Left renal pelvis (tissue), 4 donors: ENCODE measurements at regions not wholly inside any gene's neighbourhood (a gene's known extent, or its start where the extent isn't known, plus 50 kb on each side); places are given as distances from the start of the nearest gene placed in this dataset.
"Not testable (repeated sequence)": the region's sequence is repeated elsewhere in the genome, so short reads cannot be mapped to it uniquely, and the experiment has no call there.

ENCODE experiments used
- DNase-seq, 4 donors: peaks; one replicate each; pipeline ENCODE4 v3.0.0-alpha.2; 2013; ENCODE audit warnings: low read depth in 4 of 4, low spot score in 3 of 4

DNA sequence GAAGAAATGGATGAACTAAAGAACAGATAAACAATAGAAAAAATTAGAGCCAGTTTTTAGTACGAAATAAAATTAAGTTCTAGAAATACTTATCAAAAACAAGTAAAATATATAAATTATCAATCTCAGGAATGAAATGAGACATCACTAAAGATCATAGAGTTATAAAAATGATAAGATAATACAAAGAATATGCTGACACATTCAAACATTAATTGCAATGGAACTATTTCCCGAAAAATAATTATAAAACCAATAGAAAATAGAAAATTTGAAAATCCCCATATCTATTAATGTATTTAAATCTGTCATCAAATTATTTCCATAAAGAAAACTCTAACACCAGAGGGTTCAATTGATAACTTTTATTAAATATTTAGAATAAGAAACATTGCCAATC is 458.1 kb upstream of the MBL2 start:
- no peak for DNase-seq

DNA sequence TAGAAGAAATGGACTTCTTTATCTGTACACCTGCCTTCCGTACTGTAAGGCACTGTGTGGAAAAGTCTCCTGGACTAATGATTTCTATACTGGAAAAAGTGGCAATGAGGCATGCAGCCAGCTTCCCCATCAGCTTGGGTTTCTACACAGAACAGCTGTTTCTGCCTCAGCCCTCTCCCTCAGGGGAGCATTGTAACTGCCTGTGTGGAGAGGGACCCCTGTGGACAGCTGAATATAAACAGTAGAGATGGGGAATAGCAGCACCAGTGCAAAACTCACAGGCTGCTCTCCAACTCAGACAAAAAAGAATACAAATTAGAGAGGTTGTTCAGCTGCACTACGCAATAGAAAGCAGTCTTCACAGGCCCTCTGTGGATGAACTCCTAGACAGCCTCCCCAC is 451.3 kb upstream of the MBL2 start:
- peak in 2 of 4 donors; percentile 5 to 33 for DNase-seq

DNA sequence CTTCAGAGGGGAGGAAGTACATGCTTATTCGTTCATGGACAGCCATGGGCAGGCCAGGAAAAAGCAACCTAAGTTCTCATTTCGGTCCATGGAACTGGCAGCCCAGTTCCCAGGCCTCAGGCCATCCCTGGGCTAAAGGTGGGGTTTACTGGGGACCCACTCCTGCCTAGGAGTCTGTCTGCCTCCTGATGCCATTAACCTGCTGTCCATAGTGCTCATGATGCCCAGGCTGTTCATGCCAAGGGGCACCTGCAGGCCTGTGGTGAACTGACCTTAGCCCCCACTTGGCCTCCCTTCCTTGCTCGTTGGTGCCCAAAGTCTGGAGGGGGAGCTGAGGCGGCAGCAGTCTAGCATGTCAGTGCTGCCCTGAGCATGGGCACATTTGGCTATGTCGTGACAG is 450.2 kb upstream of the MBL2 start:
- DNase-seq, result no peak

DNA sequence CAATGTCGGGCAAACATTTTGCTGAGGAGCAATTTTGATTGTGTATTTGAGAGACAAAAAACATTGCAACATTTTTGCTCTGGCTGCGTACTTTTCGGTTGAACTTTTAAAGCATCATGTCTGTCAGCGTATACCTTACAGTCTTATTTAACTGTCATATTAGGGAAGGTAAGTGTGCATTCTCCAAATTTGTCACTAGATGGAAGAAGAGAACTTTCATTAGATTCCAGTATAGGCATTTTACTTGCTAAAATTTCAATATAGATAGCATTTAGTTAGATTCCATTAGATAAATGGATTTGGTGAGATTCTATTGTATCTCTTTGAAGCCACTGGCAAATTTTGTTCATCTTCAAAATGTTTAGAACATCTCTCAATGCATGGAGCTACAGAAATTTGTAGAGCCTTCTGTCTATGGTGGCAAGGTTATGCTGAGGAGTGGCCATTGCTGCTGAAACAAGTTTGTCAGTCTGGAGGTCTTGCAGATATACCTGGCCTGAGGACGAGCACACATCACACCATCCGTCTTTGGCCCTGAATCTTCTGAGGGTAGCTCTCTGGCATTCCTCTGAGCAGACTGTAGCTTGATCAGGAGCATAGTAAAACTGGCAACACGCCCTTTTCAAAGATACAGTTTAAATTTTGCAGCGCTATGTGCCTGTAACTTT is 437.5 kb upstream of the MBL2 start:
- DNase-seq, result peak; percentile 16 to 46 (median 22)

DNA sequence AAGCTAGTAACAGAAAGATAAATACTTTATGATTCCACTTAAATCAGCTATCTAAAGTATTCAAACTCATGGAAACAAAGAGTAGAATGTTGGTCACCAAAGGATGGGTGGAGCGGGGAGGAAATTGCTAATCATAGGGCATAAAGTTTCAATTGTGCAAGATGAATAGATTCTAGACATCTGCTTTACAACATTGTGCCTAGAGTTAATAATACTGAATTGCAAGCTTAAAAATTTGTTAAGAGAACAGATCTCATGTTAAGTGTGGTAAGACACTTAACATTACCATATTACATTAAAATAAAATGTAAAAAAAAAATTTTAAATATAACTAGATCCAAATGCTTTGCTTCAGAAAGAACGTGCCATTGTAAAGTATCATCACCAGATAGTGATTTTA is 411.1 kb upstream of the MBL2 start:
- no peak for DNase-seq

DNA sequence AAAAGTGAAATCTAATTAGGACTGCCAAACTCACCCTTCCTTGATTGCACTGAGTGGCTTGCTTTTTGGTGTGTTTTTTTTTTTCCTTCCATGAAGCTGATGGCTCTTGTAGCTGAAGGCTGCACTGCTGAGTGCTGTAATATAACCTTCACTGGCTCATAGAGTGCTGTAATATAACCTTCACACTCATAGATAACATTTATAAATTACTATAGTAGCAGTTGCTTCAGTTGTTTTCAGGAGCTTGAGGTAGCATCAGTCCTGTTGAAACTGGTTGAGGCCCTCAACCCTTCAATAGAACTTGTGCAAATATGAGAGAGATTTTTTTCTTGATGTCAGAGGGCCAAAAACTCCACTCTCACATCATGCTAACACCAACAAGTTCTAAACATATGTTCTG is 404.9 kb upstream of the MBL2 start:
- DNase-seq, result no peak

DNA sequence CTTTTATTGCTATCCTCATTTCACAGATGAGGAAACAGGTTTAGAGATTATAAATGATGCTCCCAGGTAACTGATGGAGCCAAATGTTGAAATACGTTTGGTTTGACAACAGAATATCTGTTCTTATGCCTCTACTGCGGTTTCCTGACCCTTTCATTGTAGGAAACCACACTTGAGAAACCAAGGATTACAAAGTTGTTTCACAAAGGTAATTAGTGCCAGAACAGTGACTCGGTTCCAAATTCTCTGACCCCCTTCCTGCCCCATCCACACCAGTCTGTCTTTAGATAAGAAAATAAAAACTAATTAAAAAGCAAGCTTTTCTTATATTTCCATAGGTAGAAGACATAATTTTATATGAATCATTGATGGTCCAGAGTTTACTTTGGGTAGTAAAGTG is 393.7 kb upstream of the MBL2 start:
- no peak for DNase-seq

DNA sequence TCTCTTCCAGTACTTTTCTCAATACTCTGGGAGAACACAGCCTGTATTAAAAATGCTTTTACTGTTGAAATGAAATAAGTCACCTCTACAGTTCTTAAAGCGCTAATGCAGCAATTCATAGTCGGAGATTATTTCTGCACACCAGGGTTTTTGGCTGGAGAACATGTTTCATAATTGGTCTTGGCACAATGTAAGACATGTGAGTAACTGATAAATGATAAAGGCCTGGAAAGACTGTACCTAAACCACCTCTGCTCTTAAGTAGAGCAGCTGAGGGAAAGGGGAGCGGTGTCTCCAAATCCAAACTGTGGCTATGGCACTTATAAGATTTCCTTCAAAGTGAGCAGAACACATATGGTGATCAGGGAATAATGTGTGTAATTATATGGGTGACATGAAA is 390.3 kb upstream of the MBL2 start:
- DNase-seq, result no peak

DNA sequence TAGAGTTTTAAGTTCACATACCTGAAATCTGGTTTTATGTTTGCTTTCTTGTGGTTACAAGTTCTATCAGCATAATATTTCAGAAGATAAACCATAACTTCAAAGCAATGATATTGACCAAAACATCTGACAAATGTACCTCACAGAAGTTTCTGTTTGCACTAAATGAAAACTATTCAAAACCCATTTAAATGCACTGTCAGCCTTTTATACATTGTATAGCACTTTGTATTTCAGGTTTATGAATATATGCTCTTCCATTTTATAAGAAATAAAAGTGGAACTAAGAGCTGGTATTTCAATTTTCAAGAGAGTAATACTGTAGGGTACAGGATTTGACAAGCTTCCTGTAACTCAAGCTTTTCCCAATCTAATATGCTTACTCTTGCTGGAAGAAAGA is 388.6 kb upstream of the MBL2 start:
- DNase-seq, result no peak

DNA sequence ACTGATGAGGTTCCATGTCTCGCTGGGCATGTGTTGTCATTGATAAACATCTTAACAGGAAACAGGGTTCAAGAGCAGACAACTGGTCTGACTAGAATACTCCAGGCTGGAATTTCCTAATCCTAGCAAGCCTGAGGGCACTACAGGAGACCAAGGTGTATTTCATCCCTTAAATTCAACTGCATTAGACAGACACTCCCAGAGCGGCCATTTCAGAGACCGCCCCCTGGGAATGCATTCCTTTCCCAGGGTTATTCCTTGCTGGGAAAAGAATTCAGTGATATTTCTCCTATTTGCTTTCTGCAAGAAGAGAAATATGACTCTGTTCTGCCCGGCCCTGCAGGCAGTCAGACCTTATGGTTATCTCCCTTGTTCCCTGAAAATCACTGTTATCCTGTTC is 383.1 kb upstream of the MBL2 start:
- not testable (repeated sequence) for DNase-seq

DNA sequence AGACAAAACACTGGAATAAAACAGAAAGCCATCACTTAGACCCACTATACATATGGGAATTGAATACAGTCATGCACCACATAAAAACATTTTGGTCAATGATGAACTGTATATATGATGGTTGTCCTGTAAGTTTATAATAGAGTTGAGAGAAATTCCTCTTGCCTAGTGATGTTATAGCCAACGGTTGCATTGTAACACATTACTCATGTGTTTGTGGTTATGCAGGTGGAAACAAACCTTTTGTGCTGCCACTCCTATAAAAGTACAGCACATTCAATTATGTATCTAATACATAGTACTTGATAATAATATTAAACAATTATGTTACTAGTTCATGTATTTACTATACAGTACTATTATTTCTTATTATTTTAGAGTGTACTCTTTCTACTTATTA is 381.2 kb upstream of the MBL2 start:
- no peak for DNase-seq

DNA sequence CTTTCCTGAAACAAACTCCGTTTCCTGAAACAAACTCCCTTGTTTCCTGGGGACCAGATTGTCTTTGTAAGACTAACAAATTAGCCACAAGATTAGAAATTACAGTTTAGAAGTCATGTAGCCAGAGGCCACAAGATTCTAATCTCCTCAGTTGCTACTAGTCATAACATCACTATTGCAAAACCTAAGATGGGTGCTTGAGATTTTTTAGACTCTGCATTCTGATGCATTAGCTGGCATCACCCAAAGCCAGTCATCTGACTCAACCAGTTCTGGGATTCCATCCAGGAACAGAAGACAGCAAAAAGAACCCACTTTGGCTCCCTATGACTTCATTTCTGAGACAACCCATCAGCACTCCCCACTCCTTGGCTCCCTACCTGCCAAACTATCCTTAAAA is 367.9 kb upstream of the MBL2 start:
- no peak for DNase-seq

DNA sequence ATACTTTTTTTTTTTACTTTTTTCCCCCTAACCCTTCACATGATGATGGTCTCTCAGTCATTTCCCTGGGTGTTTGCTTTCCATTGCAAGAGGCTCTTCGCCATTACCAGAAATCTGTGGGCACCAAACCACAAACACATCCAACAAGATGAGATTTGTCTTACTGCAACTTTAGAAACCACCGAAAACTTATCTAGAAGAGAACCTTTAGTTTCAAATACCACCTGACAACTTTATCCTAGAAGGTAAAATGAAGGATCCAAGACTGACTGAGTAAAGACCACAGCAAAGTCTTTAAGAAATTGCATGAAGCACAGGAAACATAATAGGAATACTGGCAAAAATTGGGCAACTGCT is 363.3 kb upstream of the MBL2 start:
- no peak for DNase-seq

DNA sequence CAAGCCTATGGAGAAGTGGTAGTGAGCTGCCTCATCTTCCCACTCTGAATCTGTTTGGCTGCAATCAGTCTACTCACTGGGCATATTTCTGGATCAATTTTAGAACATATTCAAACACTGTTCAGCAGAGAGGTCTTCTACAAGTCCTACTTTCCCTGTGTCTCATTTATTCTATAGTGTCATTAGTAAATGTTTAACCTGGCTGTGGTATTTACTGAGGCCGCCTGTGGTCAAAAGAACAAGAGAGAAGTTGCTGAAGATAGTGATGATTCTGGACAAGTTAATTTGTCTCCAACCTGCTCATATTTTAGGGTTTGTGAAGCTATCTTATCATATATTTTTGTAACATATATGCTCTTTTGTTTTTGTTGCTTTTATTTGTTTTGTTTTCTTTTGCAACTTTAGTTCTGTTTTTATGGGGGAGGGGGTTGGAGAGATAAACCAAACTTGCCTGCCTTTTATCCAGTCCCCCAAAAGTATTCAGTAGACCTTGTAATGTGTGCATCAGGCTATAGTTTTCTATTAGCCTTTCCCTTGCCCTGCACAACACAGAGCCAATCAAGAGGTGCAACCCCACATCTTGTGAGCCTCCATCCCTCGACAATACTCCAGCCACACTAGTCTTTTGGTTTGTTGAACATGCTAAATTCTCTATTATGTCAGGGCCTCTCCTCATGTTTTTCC is 362.8 kb upstream of the MBL2 start:
- no peak for DNase-seq

DNA sequence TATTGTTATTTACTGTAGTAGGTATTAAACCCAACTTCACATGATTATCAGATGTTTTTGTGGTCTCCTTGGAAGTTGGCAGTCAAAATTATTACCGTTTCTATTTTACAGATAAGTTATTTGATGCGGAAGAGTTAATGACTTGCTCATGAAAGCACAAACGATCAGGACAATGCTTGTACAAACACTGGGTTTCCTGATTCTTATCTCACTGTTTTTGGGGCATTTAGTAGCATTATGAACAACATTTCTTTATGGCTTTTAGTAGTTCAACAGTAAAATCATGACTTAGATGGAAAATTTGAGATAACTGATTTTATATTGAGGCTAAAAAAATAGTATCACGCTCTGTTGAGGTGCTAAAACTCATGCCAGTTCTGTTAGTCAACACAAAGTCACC is 361.5 kb upstream of the MBL2 start:
- DNase-seq, result no peak

DNA sequence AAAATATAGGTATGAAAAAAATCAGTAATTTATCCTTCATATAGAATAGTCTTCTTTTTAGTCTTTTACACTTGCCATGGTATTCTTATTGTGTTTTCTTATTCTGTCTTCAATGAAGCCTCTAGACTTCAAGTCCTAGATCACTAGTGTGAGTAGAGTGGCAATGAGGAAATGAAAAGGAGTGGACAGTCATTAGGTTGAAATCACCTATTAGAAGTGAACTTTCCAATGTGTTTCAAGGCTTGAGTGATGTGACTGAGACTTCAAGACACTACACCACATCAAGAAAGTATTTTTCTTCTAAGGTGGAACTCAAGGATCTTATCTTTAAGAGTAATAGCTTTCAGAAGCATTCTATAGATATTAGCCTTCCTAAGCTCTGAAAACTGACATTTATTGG is 357.8 kb upstream of the MBL2 start:
- DNase-seq, result no peak

DNA sequence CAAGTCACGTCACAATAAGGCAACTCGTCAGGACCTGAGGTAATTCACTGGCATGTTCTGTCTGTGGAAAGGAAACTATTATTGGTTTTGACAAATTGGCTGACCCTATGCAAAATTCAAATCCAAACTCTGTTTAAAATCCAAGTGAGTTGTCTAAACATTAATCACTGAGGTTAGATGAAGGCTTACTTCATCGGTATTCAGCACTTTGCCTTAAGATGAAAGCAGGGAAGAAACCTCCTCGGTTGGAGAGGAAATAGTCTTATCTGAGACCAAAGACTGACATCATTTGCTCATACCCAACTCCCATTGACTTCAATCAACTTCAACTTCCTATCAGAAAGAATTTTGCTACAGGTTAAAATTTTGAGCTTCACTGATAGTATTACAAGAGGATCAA is 355.1 kb upstream of the MBL2 start:
- no peak for DNase-seq

DNA sequence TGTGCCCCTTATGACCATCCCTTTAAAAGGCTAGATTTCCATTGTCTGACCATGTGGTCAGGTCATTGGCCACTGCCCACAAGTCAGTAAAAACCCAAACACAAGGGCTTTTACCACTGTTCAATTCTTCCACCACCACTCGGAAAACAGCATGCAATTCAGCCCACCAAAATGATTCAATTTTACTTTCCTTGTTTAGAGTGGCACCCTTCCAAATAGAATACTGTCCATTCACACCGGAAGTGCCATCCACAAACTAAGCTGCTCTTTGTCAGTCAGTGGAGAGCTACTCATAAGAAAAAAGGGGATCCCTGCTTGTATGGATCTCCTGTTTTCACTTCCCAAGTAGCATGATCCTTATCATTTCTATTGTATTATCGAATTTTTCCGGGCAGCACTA is 350.7 kb upstream of the MBL2 start:
- no peak for DNase-seq

DNA sequence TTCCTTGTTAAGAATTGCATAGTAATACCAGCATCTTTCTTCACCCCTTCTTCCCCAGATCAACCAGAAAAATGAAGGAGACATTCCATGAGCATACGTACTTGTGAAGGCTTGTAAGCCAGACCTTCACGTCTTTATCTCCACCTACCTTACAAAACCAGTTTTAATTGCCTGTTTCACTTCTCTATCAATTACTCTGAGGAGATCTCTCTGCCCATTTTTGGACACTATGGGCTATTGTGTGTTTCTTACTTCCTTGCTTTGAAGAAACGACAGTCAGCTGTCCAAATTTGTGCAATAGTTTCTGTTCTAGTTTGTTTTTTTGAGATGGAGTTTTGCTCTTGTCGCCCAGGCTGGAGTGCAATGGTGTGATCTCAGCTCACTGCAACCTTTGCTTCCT is 349.7 kb upstream of the MBL2 start:
- no peak for DNase-seq

DNA sequence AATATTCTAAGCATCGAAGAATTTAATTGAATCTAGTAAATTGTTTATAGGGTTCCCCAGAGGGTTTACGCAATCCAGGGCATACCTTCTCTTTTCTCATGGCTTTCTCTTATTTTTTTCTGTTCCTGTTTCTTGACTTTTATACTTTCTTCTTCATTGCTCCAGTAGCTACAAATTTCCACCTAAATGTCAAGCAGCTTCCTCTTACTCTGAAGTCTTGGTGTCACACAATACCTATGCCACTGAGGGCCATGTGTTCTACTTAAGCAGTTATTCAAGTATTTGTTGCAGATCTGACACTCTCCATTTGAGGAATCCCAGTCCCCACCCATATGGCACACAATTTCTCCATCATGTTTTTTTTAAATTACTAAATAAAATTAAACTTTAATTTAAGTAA is 343.1 kb upstream of the MBL2 start:
- no peak for DNase-seq

DNA sequence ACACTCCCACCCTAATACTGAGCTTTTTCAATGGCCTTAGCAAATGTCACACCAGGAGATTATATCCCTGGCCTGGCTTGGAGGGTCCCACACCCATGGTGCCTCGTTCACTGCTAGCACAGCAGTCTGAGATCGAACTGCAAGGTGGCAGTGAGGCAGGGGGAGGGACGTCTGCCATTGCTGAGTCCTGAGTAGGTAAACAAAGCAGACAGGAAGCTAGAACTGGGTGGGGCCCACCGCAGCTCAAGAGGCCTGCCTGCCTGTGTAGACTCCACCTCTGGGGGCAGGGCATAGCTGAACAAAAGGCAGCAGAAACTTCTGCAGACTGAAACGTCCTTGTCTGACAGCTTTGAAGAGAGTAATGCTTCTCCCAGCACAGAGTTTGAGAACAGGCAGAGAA is 338.9 kb upstream of the MBL2 start:
- DNase-seq, result no peak

DNA sequence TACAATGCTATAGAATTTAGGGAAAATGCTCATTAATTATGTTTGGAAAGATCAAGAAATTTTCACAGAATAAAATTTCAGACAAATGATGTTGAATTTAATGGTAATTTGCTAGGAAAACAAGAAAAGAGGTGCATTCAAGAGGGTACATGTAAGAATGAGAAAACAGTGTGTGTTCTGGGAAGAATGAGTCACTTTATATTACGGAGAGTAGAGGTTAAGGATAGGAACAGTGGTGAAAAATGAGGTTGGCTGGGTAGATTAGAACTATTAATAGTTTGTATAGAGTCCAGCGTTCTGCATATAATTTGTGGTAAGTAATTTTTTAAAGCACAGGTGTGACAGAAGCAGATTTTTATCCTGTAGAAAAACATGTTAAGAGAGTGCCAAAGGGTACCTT is 336.7 kb upstream of the MBL2 start:
- no peak for DNase-seq
